Loucy (cell line): ENCODE measurements at regions not wholly inside any gene's neighbourhood (a gene's known extent, or its start where the extent isn't known, plus 50 kb on each side); places are given as distances from the start of the nearest gene placed in this dataset.

Experiments used
- EZH2phosphoT487 ChIP-seq: fragments of 200-600 bp; IDR thresholded peaks from 2 replicates; pipeline ENCODE4 v1.6.1; 2018; ENCODE audit warnings: antibody characterized with exemption, mild to moderate bottlenecking, moderate library complexity, borderline replicate concordance
- TF ChIP-seq, protein P1 (sequence below): fragments of 200-600 bp; sonication (generic); conservative IDR thresholded peaks from 2 replicates; pipeline ENCODE4 v1.5.1; 2014; ENCODE audit warnings: mild to moderate bottlenecking, antibody characterized with exemption, low read length

DNA sequence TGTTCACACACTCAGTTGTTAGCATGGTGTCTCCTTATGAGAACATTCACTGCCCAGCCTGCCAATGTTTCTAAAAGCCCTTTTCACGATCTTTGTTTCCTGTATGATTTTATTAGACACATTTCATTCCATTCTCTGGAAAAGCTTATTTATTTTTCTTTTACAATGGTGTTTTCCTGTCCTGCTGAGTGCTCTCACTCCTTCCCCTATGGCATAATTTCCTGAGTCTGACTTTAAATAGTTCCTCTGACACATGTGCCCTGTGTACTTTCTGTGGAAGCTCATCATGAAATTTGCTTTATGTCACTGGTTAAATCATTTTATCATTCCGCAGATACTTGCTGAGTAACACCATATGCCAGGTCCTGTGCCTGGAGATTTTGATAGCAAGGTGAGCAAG, 612.0 kb downstream of the FLRT2 start:
- no peak for TF ChIP-seq EZH2phosphoT487
- TF ChIP-seq, protein P1, sequence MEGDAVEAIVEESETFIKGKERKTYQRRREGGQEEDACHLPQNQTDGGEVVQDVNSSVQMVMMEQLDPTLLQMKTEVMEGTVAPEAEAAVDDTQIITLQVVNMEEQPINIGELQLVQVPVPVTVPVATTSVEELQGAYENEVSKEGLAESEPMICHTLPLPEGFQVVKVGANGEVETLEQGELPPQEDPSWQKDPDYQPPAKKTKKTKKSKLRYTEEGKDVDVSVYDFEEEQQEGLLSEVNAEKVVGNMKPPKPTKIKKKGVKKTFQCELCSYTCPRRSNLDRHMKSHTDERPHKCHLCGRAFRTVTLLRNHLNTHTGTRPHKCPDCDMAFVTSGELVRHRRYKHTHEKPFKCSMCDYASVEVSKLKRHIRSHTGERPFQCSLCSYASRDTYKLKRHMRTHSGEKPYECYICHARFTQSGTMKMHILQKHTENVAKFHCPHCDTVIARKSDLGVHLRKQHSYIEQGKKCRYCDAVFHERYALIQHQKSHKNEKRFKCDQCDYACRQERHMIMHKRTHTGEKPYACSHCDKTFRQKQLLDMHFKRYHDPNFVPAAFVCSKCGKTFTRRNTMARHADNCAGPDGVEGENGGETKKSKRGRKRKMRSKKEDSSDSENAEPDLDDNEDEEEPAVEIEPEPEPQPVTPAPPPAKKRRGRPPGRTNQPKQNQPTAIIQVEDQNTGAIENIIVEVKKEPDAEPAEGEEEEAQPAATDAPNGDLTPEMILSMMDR: no peak
